Gastrocnemius medialis (tissue), 4 donors: ENCODE measurements at regions not wholly inside any gene's neighbourhood (a gene's known extent, or its start where the extent isn't known, plus 50 kb on each side); places are given as distances from the start of the nearest gene placed in this dataset.

ENCODE experiments used
- CTCF ChIP-seq, 5 experiments: fragments of 450-650 bp in 3 of 5; fragments of 200-600 bp in 2 of 5; sonication (generic) in 2 of 5; IDR thresholded peaks in 4 of 5; conservative IDR thresholded peaks in 1 of 5; 1 replicate in 4 of 5; 2 replicates in 1 of 5; pipeline ENCODE4 v1.5.1; 2016 to 2019; ENCODE audit warnings: antibody characterized with exemption in 5 of 5, mild to moderate bottlenecking in 3 of 5, moderate library complexity in 3 of 5
- POLR2A ChIP-seq, 2 donors: fragments of 450-650 bp; IDR thresholded peaks; one replicate each; pipeline ENCODE4 v1.6.1; 2017; ENCODE audit warnings: antibody characterized with exemption in 2 of 2, mild to moderate bottlenecking in 2 of 2, moderate library complexity in 2 of 2

GRCh38 chr21:22710721-22711120 lies 1712.5 kb downstream of the NCAM2 start:
- TF ChIP-seq POLR2A (IDR thresholded peaks at IDR 0.05) (no peak), CTCF (IDR thresholded peaks at IDR 0.05 in 4 of 5, conservative IDR thresholded peaks at IDR 0.05 in 1 of 5) (no peak)
